ENCODE measurements at regions not wholly inside any gene's neighbourhood (a gene's known extent, or its start where the extent isn't known, plus 50 kb on each side); places are given as distances from the start of the nearest gene placed in this dataset.
"Not testable (repeated sequence)": the region's sequence is repeated elsewhere in the genome, so short reads cannot be mapped to it uniquely, and the experiment has no call there.

DNA sequence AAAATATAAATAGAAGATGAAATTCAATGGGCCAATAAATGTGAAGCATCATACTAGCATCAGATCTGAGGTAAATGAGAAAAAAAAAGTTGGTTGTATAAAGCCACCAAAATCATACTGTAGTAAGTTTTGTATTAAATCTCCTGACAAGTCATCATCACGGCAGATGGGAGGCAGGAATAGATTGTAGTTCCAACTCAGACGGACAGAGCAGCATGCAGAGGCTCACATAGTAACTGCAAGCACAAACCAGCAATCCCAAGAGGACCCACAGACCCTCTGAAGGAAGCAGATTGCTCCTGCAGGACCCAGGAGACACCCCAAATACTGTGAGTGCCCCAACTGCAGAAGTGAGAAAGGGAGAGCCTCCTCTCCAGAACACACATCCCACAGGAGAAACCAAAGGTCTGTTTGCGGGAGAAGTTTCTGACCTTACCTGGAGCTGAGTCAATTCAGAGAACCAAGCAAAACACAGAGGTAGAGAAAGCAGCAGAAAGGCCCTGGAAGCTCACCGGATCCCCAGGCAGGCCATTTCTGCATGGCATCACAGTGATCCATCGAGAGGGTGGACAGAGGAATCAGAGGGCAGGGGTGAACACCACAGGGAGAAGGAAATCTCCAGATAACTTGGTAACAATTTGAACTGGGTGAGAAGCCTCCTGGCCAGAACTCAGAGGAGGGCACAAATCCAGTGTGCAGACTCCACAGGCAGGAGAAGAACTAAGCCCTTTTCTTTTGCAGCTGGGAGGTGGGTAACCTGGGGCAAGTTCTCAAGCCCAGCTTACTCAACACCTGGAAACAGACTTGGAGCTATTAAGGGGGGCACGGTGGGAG, 141.6 kb upstream of the ARHGEF26 start:
- H3K9ac ChIP-seq (ENCODE audit: low read depth in 2 of 2, low read length in 2 of 2) = no peak overlapping the region
- TF ChIP-seq, protein P1, sequence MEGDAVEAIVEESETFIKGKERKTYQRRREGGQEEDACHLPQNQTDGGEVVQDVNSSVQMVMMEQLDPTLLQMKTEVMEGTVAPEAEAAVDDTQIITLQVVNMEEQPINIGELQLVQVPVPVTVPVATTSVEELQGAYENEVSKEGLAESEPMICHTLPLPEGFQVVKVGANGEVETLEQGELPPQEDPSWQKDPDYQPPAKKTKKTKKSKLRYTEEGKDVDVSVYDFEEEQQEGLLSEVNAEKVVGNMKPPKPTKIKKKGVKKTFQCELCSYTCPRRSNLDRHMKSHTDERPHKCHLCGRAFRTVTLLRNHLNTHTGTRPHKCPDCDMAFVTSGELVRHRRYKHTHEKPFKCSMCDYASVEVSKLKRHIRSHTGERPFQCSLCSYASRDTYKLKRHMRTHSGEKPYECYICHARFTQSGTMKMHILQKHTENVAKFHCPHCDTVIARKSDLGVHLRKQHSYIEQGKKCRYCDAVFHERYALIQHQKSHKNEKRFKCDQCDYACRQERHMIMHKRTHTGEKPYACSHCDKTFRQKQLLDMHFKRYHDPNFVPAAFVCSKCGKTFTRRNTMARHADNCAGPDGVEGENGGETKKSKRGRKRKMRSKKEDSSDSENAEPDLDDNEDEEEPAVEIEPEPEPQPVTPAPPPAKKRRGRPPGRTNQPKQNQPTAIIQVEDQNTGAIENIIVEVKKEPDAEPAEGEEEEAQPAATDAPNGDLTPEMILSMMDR (IDR thresholded peaks at IDR 0.05) = no peak

DNA sequence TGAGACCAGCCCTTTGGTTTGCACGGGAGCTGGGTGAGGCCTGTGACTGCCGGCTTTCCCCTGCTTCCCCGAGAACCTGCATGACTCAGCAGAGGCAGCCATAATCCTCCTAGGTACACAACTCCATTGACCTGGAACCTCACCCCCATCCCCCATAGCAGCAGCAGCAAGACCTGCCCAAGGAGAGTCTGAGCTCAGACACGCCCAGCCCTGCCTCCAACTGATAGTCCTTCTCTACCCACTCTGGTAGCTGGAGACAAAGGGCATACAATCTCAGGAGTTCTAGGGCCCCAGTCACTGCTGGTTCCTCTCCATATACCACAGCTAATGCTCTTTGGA, 141.0 kb upstream of the ARHGEF26 start:
- DNase-seq = peak; percentile 58
- Histone ChIP-seq H3K9me3 (no peaks in the 10 kb centered on the region), H3K36me3 (no peaks in the 10 kb centered on the region), H3K4me1 (no peaks in the 10 kb centered on the region), H3K4me3 (no peak overlapping the region), H3K9ac (ENCODE audit: low read depth in 2 of 2, low read length in 2 of 2) (no peak overlapping the region), H3K27me3 (no peaks in the 10 kb centered on the region), H3K27ac (no peak overlapping the region)
- intact Hi-C loops (cut with DNase I) = no loop called here
- TF ChIP-seq, protein P1 (IDR thresholded peaks at IDR 0.05) = no peak

More for the DNA sequence above, 141.6 kb upstream of the ARHGEF26 start:
- intact Hi-C loops (cut with DNase I) = no loop called here
- DNase-seq = no peak
- Histone ChIP-seq H3K27me3 (no peaks in the 10 kb centered on the region), H3K36me3 (no peaks in the 10 kb centered on the region), H3K27ac (no peak overlapping the region), H3K4me3 (no peak overlapping the region), H3K4me1 (no peaks in the 10 kb centered on the region), H3K9me3 (no peaks in the 10 kb centered on the region)

- H3K4me3 ChIP-seq; H3K36me3 ChIP-seq; H3K4me1 ChIP-seq; H3K9ac ChIP-seq (ENCODE audit: low read depth in 2 of 2, low read length in 2 of 2); H3K27me3 ChIP-seq; H3K27ac ChIP-seq; DNase-seq; intact Hi-C loops (cut with DNase I); H3K9me3 ChIP-seq: not testable (repeated sequence)
These were observed 123.8 kb upstream of the ARHGEF26 start for GRCh38 chr3:153997364-153997763.

GRCh38 chr3:154003649-154004048, 117.5 kb upstream of the ARHGEF26 start:
- intact Hi-C loops (cut with DNase I) = no loop called here
- no peaks in the 10 kb centered on the region for H3K9me3 ChIP-seq
- DNase-seq = no peak

DNA sequence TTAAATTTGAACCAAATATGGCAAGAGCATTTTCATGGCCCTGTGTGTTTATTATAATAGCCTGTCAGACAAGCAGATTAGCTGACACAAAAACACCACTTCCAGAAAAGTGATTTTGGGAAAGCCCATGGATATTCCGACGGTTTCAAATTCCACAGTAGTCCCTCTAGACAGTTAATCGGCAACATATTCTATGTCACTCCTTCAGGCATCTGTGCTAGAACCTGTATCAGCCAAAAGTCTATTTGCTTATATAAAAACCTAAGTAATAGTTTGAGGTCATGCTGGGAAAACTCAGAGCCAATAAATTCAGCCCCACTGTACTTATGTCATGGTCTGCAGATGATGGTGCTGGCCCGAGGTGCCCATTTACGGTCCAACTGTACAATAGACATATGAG, 110.2 kb upstream of the ARHGEF26 start:
- Histone ChIP-seq H3K4me3 (no peak overlapping the region), H3K36me3 (no peaks in the 10 kb centered on the region), H3K4me1 (no peaks in the 10 kb centered on the region), H3K27ac (no peak overlapping the region), H3K27me3 (no peaks in the 10 kb centered on the region), H3K9ac (ENCODE audit: low read depth in 2 of 2, low read length in 2 of 2) (no peak overlapping the region), H3K9me3 (no peaks in the 10 kb centered on the region)
- DNase-seq = no peak
- intact Hi-C loops (cut with DNase I) = no loop called here
- TF ChIP-seq, protein P1 (IDR thresholded peaks at IDR 0.05) = no peak

More at GRCh38 chr3:154003649-154004048, 117.5 kb upstream of the ARHGEF26 start:
- Histone ChIP-seq H3K4me1 (no peaks in the 10 kb centered on the region), H3K36me3 (no peaks in the 10 kb centered on the region), H3K27me3 (no peaks in the 10 kb centered on the region), H3K27ac (no peak overlapping the region), H3K9ac (ENCODE audit: low read depth in 2 of 2, low read length in 2 of 2) (no peak overlapping the region), H3K4me3 (no peak overlapping the region)
- TF ChIP-seq, protein P1 (IDR thresholded peaks at IDR 0.05) = no peak

- TF ChIP-seq, protein P1 (IDR thresholded peaks at IDR 0.05) = no peak
- H3K36me3 ChIP-seq = no peaks in the 10 kb centered on the region
- H3K27ac ChIP-seq = no peak overlapping the region
- intact Hi-C loops (cut with DNase I) = no loop called here
- no peak for DNase-seq
- H3K9me3 ChIP-seq = no peaks in the 10 kb centered on the region
- no peaks in the 10 kb centered on the region for H3K27me3 ChIP-seq
- H3K9ac ChIP-seq (ENCODE audit: low read depth in 2 of 2, low read length in 2 of 2) = no peak overlapping the region
- no peaks in the 10 kb centered on the region for H3K4me1 ChIP-seq
- no peak overlapping the region for H3K4me3 ChIP-seq
These were observed 107.5 kb upstream of the ARHGEF26 start for GRCh38 chr3:154013736-154014135.

Data from colonic mucosa (tissue), 4 donors.